Stimulated activated CD8-positive, alpha-beta memory T cell treated with anti-CD3 and anti-CD28 coated beads, Interleukin-7, amount 100 ng/mL, for 4 hours (primary cell): ENCODE measurements at regions not wholly inside any gene's neighbourhood (a gene's known extent, or its start where the extent isn't known, plus 50 kb on each side); places are given as distances from the start of the nearest gene placed in this dataset.

ENCODE experiments used
- DNase-seq, 2 donors: peaks; one replicate each; pipeline ENCODE4 v3.0.0-alpha.2; 2020; ENCODE audit warnings: low read depth in 2 of 2

- no peak for DNase-seq
Observed at GRCh38 chr1:38221006-38221649, 174.5 kb upstream of the POU3F1 start.

DNA sequence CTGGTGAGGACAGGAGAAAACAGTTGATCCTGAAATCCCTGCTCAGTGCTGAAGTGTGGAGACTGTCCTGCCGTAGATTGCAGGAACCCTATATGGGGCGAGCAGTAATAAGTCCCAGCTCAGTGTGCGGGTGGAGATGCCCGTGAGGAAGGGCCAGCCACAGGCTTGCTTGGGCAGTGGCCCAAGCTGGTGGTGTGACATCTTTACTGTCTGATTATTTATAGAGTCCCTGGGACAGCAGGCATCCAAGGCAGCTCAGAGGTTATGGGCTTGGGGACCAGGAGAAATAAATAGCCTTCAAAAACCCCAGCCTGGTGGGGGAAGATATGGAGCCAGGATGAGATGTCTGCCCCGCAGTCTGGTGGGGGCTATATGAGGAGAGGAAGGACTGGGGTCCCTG is 170.7 kb upstream of the POU3F1 start:
- DNase-seq = no peak

DNA sequence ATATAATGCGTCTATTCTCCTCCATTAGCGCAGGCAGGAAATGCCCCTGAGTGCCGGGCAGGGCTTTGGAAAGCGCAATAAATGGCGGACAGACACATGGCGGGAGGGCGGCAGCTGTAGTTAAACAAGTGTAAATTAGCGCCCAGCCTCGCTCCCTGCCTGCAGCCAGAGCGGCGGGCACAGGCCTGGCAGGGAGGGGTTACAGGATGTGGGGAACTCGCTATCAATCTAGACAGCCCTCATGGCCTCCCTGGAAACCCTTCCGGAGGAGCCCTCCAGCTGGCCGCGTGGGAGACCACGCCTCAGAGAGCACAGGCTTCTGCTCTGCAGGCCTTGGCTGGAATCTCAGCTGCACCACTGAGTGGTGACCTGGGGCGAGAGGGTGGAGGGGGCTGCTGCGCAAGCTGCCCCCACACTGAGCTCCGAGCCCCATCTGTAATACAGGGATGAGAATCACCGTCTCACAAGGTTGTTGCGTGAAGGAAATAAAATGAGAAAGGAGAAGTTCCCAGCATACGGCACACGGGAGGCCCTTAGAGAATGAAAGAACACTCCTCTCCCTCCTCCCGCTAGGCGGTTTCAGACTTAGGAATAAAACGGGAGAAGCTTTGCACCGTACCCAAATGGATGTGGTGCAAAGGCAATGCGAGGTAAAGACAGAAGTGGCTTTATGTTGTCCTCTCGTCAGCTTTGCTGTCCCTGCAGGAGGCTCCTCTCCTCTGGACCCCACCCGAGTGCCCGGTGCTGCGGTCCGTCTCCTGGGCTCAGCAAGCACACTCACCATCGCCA is 167.2 kb upstream of the POU3F1 start:
- DNase-seq = no peak

DNA sequence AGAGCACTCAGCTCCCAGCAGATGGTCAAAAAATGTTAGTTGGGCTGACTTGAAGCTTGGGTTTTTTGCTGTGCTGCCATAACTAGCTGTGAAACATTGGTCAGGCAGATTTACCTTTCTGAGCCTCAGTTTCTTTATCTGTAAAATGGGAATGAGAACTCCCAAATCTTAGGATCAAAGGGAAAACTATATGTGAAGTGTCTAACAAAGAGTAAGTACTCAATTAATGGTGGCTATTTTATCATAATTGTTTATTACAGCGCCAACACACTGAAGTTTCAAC is 164.2 kb upstream of the POU3F1 start:
- no peak for DNase-seq

DNA sequence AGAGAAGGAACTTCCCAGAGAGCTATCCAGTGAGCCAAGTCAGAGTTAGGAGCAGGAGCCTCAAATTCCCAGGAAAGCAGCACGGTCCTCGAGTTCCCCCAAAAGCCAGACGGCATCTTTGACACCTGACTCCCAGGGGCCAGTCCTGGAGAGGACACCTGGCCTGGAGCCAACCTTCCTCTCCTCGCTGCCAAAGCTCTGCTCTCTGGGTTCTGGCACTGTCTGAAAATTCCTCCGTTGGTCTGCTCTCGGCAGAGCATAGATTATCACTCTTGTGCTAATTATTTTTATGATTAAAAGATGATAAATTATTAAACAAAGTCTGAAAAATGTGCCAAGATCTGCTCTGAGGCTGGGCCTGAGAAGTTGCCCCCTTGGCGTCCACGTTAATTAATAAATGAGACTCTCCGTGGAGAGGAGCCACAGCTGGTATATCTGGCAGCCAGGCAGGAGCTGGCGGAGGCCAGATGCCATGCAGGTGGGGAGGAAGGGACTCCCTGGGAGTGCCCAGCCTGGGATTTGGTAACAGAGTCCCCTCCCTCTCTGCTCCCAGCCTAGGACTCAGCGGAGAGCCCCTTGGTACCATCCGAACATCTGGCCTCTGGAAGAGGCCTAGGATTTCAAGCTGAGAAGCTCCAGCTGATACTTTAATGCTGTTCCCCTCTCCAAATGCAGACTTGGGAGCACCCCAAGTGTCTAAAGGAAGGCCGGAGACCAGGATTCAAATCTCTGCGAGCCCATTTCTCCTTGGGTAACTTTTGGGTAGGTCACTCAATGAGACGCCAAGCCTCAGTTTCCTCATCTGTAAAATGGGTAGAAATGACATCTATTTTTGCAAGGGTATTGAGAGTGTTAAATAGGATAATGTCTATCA is 163.7 kb upstream of the POU3F1 start:
- DNase-seq = no peak

GRCh38 chr1:38208716-38209632 is 162.4 kb upstream of the POU3F1 start:
- DNase-seq = no peak

DNA sequence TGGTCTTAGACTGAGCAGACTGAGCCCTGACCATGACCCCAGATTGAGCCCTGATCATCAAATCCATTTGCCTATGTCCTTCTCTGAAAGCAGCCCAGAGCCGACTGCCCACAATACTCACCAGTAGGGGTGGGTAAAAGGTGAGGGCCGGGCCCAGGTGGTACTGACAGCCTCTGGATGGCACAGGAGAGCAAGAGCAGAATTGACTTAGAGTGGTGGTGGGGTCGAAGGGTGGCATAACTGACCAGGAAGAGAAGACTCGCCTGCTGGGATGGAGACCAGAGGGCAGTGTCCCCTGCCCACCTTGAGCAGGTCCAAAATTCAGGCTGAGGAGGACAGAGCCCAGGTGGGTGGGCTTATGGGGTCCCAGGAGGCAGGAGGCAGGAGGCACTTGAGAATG is 161.3 kb upstream of the POU3F1 start:
- DNase-seq = no peak

DNA sequence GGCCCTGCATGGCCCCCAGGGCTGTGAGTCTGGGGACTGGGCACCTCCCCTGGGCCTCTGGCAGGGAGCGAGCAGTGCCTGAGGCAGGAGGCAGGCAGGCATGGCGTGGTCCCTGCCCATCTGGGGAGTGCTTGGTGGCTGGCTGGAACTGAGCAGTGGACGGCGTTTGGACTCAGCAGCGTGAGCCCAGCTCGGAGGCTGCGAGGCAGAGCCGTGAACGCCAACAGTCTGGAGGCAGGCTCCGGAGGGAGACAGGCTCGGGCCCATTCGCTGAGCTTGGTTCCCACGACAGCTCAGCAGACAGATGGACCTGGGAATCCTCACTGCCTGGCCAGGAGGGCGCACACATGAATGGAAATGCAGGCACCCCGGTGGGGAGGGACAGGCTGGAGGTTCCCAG is 160.7 kb upstream of the POU3F1 start:
- DNase-seq = no peak

GRCh38 chr1:38204698-38205097 is 158.1 kb upstream of the POU3F1 start:
- DNase-seq = no peak

GRCh38 chr1:38203441-38203840 is 156.8 kb upstream of the POU3F1 start:
- DNase-seq = no peak

DNA sequence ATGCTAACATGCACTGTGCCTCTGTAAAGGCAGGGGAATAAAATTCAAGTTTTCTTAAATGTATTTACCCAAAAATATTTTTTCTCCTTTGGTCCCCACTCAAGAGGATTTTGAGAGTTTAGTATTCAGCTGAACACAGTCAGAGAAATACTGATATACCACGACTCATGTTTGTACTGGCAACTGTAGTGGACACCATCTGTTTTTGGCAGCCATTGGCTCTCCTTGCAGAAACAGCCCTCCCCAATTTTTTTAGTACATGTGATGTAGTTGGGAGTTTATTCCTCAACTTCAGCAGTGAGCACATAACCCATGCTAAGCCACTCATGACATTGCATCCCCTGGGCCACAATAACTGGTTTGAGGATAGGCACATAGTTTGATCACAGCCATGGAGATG is 154.8 kb upstream of the POU3F1 start:
- no peak for DNase-seq

- no peak for DNase-seq
Observed at GRCh38 chr1:38198621-38199020, 152.0 kb upstream of the POU3F1 start.

DNA sequence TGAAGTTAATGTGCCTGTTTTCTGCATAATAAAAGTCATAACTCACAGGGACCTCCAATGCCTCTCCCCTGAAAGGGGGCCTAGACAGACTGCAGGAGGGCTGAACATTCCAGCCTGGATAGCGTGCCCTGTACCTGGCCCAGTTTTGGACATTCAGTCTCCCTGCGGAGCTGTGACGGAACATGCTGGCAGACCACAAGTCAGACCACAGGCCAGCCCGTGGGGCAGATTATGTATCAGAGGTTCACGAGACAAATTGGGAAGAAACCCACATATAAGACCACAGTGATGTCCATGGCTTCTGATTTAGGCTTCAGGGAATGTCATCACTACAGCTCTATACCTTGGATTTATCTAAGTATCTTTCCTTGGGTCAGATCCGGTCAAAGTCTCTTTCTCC is 151.5 kb upstream of the POU3F1 start:
- no peak for DNase-seq

GRCh38 chr1:38197312-38198061 is 150.9 kb upstream of the POU3F1 start:
- DNase-seq = no peak

DNA sequence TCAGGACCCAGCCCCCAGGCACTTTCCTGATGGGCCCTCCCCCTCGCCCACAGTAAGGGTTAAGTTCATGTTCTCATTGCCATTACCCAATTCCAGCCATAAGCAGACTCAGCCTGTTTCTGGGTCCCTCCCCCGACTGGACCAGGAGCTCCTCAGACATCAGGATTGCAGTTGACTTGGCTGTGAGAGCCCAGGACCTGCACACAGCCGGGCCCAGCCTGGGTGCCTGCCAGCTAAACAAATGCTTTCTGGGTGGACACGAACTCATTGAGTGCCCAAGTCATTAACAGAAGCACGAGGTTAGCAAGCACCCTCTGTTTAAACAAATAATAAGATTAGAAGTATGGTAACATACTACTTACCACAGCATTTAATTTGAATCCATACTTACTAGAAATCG is 147.9 kb upstream of the POU3F1 start:
- no peak for DNase-seq

DNA sequence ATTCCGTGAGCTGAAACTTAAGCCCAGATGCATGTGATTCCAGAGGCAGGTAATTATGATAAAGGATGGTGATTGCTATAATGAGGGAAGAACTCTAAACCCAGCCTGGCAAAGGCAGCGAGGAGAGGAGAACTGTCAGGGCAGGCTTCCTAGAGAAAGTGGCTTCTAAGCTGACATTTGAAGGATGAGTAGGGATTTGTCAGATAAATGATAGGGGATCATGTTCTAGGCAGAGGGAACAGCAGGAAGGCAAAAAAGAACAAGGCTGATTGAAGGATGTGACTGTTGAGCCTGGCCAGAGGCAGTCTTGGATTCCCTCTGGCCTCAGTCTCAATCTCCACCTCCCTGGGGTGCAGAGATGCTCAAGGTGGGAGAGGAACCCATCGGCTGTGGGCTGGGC is 146.4 kb upstream of the POU3F1 start:
- DNase-seq = no peak

GRCh38 chr1:38191461-38191860 is 144.9 kb upstream of the POU3F1 start:
- no peak for DNase-seq

- no peak for DNase-seq
Observed at GRCh38 chr1:38190983-38191382, 144.4 kb upstream of the POU3F1 start.

DNA sequence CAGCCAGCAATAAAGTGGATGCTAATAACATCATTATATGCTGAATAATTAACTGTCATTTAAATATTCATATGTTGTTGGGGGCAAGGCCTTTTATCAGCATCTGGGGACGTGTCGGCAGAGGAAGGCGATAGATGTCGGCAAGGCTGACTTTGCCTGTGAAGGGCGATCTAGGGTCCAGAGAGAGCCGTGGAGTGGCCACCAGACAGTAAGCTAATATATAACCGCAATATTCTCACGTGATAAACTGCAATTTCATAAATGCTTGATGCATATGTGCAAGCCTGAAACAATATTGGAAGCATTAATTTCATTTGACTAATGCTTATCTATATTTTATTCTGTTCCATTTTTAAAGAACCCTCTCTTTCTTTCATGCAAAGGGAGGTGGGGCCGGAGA is 141.0 kb upstream of the POU3F1 start:
- DNase-seq = no peak

DNA sequence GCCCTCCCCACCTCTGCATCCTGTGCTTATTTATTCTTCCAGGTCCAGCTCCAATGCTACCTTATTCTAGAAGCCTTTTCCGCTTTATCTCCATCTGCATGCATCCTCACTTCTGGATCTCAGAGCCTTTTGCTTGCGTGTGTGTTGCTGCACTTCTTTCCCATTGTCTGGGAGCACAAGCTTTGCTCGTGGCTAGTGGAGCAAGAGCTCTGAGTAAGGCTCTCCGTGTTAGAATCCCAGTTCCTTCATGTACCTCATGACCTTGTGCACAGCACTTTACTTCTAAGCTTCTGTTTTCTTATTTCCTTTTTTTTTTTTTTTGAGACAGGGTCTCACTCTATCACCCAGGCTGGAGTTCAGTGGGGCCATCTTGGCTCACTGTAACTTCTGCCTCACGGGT is 140.0 kb upstream of the POU3F1 start:
- no peak for DNase-seq

DNA sequence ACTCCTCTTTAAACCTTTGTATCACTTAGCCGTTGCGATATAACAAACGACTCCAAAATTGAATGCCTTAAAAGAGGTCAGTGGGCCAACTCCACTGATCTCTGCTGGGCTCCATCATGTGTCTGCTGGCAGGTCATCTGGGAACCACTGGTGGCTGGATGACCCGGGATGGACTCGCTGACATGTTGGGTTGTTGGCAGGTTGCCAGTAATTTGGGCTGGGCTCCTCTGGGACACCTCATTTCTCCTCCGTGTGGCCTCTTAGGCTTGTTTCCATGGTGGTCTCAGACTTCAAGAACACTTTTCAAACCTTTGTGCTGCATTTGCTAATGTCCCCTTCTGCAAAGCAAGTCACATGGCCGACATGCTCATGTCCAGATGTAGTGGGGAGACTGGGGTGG is 139.3 kb upstream of the POU3F1 start:
- no peak for DNase-seq
